ENCODE measurements at regions not wholly inside any gene's neighbourhood (a gene's known extent, or its start where the extent isn't known, plus 50 kb on each side); places are given as distances from the start of the nearest gene placed in this dataset.
"Not testable (repeated sequence)": the region's sequence is repeated elsewhere in the genome, so short reads cannot be mapped to it uniquely, and the experiment has no call there.

DNA sequence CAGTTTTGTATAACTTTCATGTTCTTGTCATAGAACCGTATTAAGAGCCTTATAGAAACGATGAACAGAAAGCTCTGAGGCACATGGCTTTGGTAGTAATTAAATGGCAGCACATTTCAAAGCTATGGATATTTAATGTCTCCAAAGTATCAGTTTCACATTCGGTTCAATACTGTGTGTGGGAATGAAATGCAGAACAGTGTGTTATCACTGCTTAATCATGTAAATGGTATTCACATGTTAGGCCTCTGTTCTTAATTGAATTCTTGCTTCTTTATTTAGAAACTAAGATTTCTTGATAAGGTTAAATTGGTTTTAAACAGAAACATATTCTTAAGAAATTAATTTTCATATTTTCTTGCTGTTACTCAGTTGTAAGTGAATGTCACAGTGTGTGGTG, 701.0 kb upstream of the PITX2 start:
- no peak for DNase-seq (ENCODE audit: low read depth, low spot score)
- H3K36me3 ChIP-seq (ENCODE audit: control insufficient read depth, insufficient read depth, low read length), result no peaks in the 10 kb centered on the region
- H3K4me1 ChIP-seq (ENCODE audit: control insufficient read depth, insufficient read depth, low read length), result no peaks in the 10 kb centered on the region
- no peaks in the 10 kb centered on the region for H3K9me3 ChIP-seq (ENCODE audit: control insufficient read depth, insufficient read depth, low read length)
- WGBS (ENCODE audit: insufficient coverage, insufficient read length), result no CpG with 5 or more reads among the region's 3 CpGs
- no peak overlapping the region for H3K27ac ChIP-seq (ENCODE audit: low read length)
- no peaks in the 10 kb centered on the region for H3K27me3 ChIP-seq (ENCODE audit: control insufficient read depth, insufficient read depth, low read length)
- no peak overlapping the region for H3K4me3 ChIP-seq (ENCODE audit: low read length)

- H3K4me3 ChIP-seq (ENCODE audit: low read length), result no peak overlapping the region
- H3K36me3 ChIP-seq (ENCODE audit: control insufficient read depth, insufficient read depth, low read length), result no peaks in the 10 kb centered on the region
- H3K27me3 ChIP-seq (ENCODE audit: control insufficient read depth, insufficient read depth, low read length), result no peaks in the 10 kb centered on the region
- no peak for DNase-seq (ENCODE audit: low read depth, low spot score)
- no peaks in the 10 kb centered on the region for H3K9me3 ChIP-seq (ENCODE audit: control insufficient read depth, insufficient read depth, low read length)
- H3K27ac ChIP-seq (ENCODE audit: low read length), result no peak overlapping the region
- WGBS (ENCODE audit: insufficient coverage, insufficient read length), result no CpG with 5 or more reads among the region's 1 CpG
- no peaks in the 10 kb centered on the region for H3K4me1 ChIP-seq (ENCODE audit: control insufficient read depth, insufficient read depth, low read length)
Observed at GRCh38 chr4:111326450-111326849, 703.6 kb upstream of the PITX2 start.

DNA sequence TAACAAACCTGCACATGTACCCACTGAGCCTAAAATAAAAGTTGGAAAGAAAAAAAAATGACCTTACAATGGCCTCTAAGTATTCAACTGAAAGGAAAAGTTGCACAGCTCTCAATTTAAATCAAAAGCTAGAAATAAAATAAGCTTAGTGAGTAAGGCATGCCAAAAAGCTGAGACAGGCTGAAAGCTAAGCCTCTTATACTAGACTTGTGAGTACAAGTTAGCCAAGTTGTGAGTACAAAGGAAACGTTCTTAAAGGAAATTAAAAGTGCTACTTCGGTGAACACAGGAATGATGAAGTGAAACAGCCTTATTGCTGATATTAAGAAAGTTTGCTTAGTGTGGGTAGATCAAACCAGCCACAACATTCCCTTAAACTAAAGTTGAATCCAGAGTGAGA, 707.9 kb upstream of the PITX2 start:
- Histone ChIP-seq H3K27ac (ENCODE audit: low read length) (no peak overlapping the region), H3K4me3 (ENCODE audit: low read length) (no peak overlapping the region), H3K27me3 (ENCODE audit: control insufficient read depth, insufficient read depth, low read length) (no peaks in the 10 kb centered on the region), H3K9me3 (ENCODE audit: control insufficient read depth, insufficient read depth, low read length) (no peaks in the 10 kb centered on the region), H3K36me3 (ENCODE audit: control insufficient read depth, insufficient read depth, low read length) (no peaks in the 10 kb centered on the region), H3K4me1 (ENCODE audit: control insufficient read depth, insufficient read depth, low read length) (no peaks in the 10 kb centered on the region)
- no CpG with 5 or more reads among the region's 2 CpGs for WGBS (ENCODE audit: insufficient coverage, insufficient read length)
- DNase-seq (ENCODE audit: low read depth, low spot score), result no peak

- Histone ChIP-seq H3K9me3 (ENCODE audit: control insufficient read depth, insufficient read depth, low read length) (no peaks in the 10 kb centered on the region), H3K36me3 (ENCODE audit: control insufficient read depth, insufficient read depth, low read length) (no peaks in the 10 kb centered on the region), H3K27me3 (ENCODE audit: control insufficient read depth, insufficient read depth, low read length) (no peaks in the 10 kb centered on the region), H3K4me1 (ENCODE audit: control insufficient read depth, insufficient read depth, low read length) (no peaks in the 10 kb centered on the region), H3K4me3 (ENCODE audit: low read length) (no peak overlapping the region), H3K27ac (ENCODE audit: low read length) (no peak overlapping the region)
- DNase-seq (ENCODE audit: low read depth, low spot score), result no peak
Observed at GRCh38 chr4:111334361-111334760, 711.5 kb upstream of the PITX2 start.

DNA sequence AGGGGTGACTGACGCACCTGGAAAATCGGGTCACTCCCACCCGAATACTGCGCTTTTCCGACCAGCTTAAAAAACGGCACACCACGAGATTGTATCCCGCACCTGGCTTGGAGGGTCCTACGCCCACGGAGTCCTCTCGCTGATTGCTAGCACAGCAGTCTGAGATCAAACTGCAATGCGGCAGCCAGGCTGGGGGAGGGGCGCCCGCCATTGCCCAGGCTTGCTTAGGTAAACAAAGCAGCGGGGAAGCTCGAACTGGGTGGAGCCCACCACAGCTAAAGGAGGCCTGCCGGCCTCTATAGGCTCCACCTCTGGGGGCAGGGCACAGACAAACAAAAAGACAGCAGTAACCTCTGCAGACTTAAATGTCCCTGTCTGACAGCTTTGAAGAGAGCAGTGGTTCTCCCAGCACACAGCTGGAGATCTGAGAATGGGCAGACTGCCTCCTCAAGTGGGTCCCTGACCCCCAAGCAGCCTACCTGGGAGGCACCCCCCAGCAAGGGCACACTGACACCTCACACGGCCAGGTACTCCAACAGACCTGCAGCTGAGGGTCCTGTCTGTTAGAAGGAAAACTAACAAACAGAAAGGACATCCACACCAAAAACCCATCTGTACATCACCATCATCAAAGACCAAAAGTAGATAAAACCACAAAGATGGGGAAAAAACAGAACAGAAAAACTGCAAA, 714.5 kb upstream of the PITX2 start:
- H3K36me3 ChIP-seq (ENCODE audit: control insufficient read depth, insufficient read depth, low read length); H3K9me3 ChIP-seq (ENCODE audit: control insufficient read depth, insufficient read depth, low read length); H3K4me1 ChIP-seq (ENCODE audit: control insufficient read depth, insufficient read depth, low read length); H3K4me3 ChIP-seq (ENCODE audit: low read length); DNase-seq (ENCODE audit: low read depth, low spot score); H3K27ac ChIP-seq (ENCODE audit: low read length); H3K27me3 ChIP-seq (ENCODE audit: control insufficient read depth, insufficient read depth, low read length): not testable (repeated sequence)
- no CpG with 5 or more reads among the region's 18 CpGs for WGBS (ENCODE audit: insufficient coverage, insufficient read length)

DNA sequence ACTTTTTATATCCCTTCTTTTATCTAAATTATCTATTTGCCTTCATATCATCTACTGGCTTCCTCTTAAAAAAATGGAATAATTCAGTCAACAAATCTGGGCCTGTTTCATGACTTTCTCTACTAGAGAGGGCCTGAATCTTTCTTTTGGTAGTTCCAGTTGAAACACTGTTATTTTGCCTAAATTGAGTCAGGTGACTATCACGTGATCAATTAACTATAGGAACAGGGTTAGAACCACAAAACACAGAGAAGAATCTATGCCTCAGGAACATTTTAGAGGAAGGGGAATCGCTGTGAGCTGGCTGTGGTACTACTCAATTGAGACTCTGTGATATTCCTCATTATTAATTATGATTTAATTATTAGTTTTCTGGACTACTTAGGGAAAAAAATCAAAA, 736.7 kb upstream of the PITX2 start:
- Histone ChIP-seq H3K27me3 (ENCODE audit: control insufficient read depth, insufficient read depth, low read length) (no peaks in the 10 kb centered on the region), H3K4me1 (ENCODE audit: control insufficient read depth, insufficient read depth, low read length) (no peaks in the 10 kb centered on the region), H3K9me3 (ENCODE audit: control insufficient read depth, insufficient read depth, low read length) (no peaks in the 10 kb centered on the region), H3K36me3 (ENCODE audit: control insufficient read depth, insufficient read depth, low read length) (no peaks in the 10 kb centered on the region), H3K4me3 (ENCODE audit: low read length) (no peak overlapping the region), H3K27ac (ENCODE audit: low read length) (no peak overlapping the region)
- WGBS (ENCODE audit: insufficient coverage, insufficient read length), result no CpG with 5 or more reads among the region's 2 CpGs
- no peak for DNase-seq (ENCODE audit: low read depth, low spot score)

- WGBS (ENCODE audit: insufficient coverage, insufficient read length), result no CpG with 5 or more reads among the region's 1 CpG
- Histone ChIP-seq H3K36me3 (ENCODE audit: control insufficient read depth, insufficient read depth, low read length) (no peaks in the 10 kb centered on the region), H3K4me3 (ENCODE audit: low read length) (no peak overlapping the region), H3K9me3 (ENCODE audit: control insufficient read depth, insufficient read depth, low read length) (no peaks in the 10 kb centered on the region), H3K4me1 (ENCODE audit: control insufficient read depth, insufficient read depth, low read length) (no peaks in the 10 kb centered on the region), H3K27ac (ENCODE audit: low read length) (no peak overlapping the region), H3K27me3 (ENCODE audit: control insufficient read depth, insufficient read depth, low read length) (no peaks in the 10 kb centered on the region)
- no peak for DNase-seq (ENCODE audit: low read depth, low spot score)
Observed at GRCh38 chr4:111360906-111361305, 738.0 kb upstream of the PITX2 start.

- no peak for DNase-seq (ENCODE audit: low read depth, low spot score)
- H3K9me3 ChIP-seq (ENCODE audit: control insufficient read depth, insufficient read depth, low read length), result no peaks in the 10 kb centered on the region
- no peaks in the 10 kb centered on the region for H3K27me3 ChIP-seq (ENCODE audit: control insufficient read depth, insufficient read depth, low read length)
- WGBS (ENCODE audit: insufficient coverage, insufficient read length), result no CpG with 5 or more reads among the region's 1 CpG
- H3K4me1 ChIP-seq (ENCODE audit: control insufficient read depth, insufficient read depth, low read length), result no peaks in the 10 kb centered on the region
- H3K27ac ChIP-seq (ENCODE audit: low read length), result no peak overlapping the region
- no peaks in the 10 kb centered on the region for H3K36me3 ChIP-seq (ENCODE audit: control insufficient read depth, insufficient read depth, low read length)
- no peak overlapping the region for H3K4me3 ChIP-seq (ENCODE audit: low read length)
Observed at GRCh38 chr4:111362941-111363361, 740.1 kb upstream of the PITX2 start.

DNA sequence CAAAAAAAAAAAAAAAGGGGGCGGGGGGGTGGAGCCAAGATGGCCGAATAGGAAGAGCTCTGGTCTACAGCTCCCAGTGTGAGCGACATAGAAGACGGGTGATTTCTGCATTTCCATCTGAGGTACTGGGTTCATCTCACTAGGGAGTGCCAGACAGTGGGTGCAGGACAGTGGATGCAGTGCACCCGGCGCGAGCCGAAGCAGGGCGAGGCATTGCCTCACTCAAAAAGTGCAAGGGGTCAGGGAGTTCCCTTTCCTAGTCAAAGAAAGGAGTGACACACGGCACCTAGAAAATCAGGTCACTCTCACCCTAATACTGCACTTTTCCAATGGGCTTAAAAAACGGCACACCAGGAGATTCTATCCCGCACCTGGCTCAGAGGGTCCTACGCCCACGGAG, 755.0 kb upstream of the PITX2 start:
- H3K4me3 ChIP-seq (ENCODE audit: low read length); H3K27me3 ChIP-seq (ENCODE audit: control insufficient read depth, insufficient read depth, low read length); H3K27ac ChIP-seq (ENCODE audit: low read length); DNase-seq (ENCODE audit: low read depth, low spot score); H3K36me3 ChIP-seq (ENCODE audit: control insufficient read depth, insufficient read depth, low read length); H3K9me3 ChIP-seq (ENCODE audit: control insufficient read depth, insufficient read depth, low read length); H3K4me1 ChIP-seq (ENCODE audit: control insufficient read depth, insufficient read depth, low read length): not testable (repeated sequence)
- WGBS (ENCODE audit: insufficient coverage, insufficient read length), result no CpG with 5 or more reads among the region's 14 CpGs

- Histone ChIP-seq H3K27ac (ENCODE audit: low read length) (no peak overlapping the region), H3K27me3 (ENCODE audit: control insufficient read depth, insufficient read depth, low read length) (no peaks in the 10 kb centered on the region), H3K9me3 (ENCODE audit: control insufficient read depth, insufficient read depth, low read length) (no peaks in the 10 kb centered on the region), H3K36me3 (ENCODE audit: control insufficient read depth, insufficient read depth, low read length) (no peaks in the 10 kb centered on the region), H3K4me3 (ENCODE audit: low read length) (no peak overlapping the region), H3K4me1 (ENCODE audit: control insufficient read depth, insufficient read depth, low read length) (no peaks in the 10 kb centered on the region)
- WGBS (ENCODE audit: insufficient coverage, insufficient read length), result no CpG with 5 or more reads among the region's 1 CpG
- no peak for DNase-seq (ENCODE audit: low read depth, low spot score)
Observed at GRCh38 chr4:111388561-111388960, 756.7 kb upstream of the FAM241A start.

DNA sequence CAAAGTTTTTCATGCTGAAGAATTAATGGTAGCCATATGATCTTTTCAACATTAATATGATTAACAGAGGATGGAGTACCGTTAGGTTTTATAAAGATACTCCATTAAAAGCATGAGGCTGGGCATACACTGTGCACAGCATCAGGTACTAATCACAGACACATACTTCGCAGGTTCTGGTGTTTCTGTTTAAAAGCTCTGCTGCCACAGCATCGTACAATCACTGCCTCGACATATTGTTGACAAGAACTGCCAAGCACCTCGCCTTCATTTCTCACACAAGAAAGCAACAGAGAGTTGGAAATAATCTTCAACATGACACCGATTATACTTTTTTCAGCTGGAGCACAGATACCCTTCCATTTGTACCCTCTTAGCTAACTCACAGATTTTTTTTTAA, 753.4 kb upstream of the FAM241A start:
- WGBS (ENCODE audit: insufficient coverage, insufficient read length), result no CpG with 5 or more reads among the region's 6 CpGs
- no peak for DNase-seq (ENCODE audit: low read depth, low spot score)
- Histone ChIP-seq H3K9me3 (ENCODE audit: control insufficient read depth, insufficient read depth, low read length) (no peaks in the 10 kb centered on the region), H3K36me3 (ENCODE audit: control insufficient read depth, insufficient read depth, low read length) (no peaks in the 10 kb centered on the region), H3K4me1 (ENCODE audit: control insufficient read depth, insufficient read depth, low read length) (no peaks in the 10 kb centered on the region), H3K4me3 (ENCODE audit: low read length) (no peak overlapping the region), H3K27ac (ENCODE audit: low read length) (no peak overlapping the region), H3K27me3 (ENCODE audit: control insufficient read depth, insufficient read depth, low read length) (no peaks in the 10 kb centered on the region)

All from iPS DF 6.9 (cell line).